GM12864 (cell line): ENCODE measurements at regions not wholly inside any gene's neighbourhood (a gene's known extent, or its start where the extent isn't known, plus 50 kb on each side); places are given as distances from the start of the nearest gene placed in this dataset.
"Not testable (repeated sequence)": the region's sequence is repeated elsewhere in the genome, so short reads cannot be mapped to it uniquely, and the experiment has no call there.

Experiments used
- DNase-seq: peaks from one replicate; pipeline ENCODE4 v3.0.0-alpha.2; 2011; ENCODE audit warnings: low read depth
- H3K4me3 ChIP-seq: 2 replicates; pipeline ENCODE4 v1.5.1; 2011; ENCODE audit warnings: mild to moderate bottlenecking, low read depth, low read length, control low read depth

DNA sequence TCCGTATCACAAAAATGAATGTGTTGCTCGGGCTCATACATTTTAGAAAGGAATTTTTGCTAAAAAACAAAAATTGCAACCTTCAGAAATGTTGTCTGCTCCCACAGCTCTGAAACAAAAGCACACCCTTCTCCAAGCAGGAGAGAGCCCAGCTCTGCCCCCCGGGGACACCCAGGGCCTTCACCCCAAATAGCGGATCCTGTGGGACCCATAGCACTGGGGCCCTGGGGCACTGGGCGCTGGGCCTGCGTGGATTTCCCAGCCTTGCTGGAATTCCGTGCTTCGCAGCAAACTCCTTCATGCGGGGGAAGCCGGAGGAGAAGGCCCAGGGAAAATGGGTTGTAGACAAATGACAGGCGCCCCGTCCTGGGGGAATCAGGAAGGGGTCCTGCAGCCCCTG, 50.5 kb upstream of the SFSWAP start:
- not testable (repeated sequence) for H3K4me3 ChIP-seq, DNase-seq
